Heart left ventricle (tissue), 13 donors: ENCODE measurements at regions not wholly inside any gene's neighbourhood (a gene's known extent, or its start where the extent isn't known, plus 50 kb on each side); places are given as distances from the start of the nearest gene placed in this dataset.

Source experiments
- CTCF ChIP-seq, 12 donors: fragments of 200-600 bp; sonication (generic) in 4 of 12; IDR thresholded peaks; one replicate each; pipeline versions ENCODE4 v1.5.0 to v1.8.0; 2018 to 2022; ENCODE audit warnings: antibody characterized with exemption in 12 of 12, mild to moderate bottlenecking in 5 of 12
- POLR2A ChIP-seq, 2 donors: fragments of 450-650 bp; IDR thresholded peaks; one replicate each; pipeline ENCODE4 v1.6.1; 2017; ENCODE audit warnings: antibody characterized with exemption in 2 of 2, mild to moderate bottlenecking in 2 of 2, moderate library complexity in 2 of 2
- donor health status: ischemic (EF 13 %, LVEDD 7.1; RV severe dilation, severe dysfunction).
- donor health status: DM: no; HTN: yes; CAD: no.
- donor health status: DM: no; HTN: no; CAD: no.
- donor health status: ischemic (EF 25% LVEDD 6.9; RV normal size, moderate dysfunction).
- donor health status: ischemic (EF 25% LVEDD 5.7; RV mildly dilated, moderate dysfunction).
- donor health status: ischemic (EF 35%, LVEDD 5.7; RV mildly dilated, moderate dysfunction).
- donor health status: nonischemic (EF 11% LVEDD 7.7; RV severe dilation, severe dysfunction).
- donor health status: DM: yes; HTN: yes; CAD: no.
- donor health status: PGD.
- donor health status: ischemic (EF 29% LVEDD 5.4; RV normal size, mild dysfunction).
- donor health status: nonischemic (EF 23%, LVEDD 6.1; RV moderate dilation, normal function).

DNA sequence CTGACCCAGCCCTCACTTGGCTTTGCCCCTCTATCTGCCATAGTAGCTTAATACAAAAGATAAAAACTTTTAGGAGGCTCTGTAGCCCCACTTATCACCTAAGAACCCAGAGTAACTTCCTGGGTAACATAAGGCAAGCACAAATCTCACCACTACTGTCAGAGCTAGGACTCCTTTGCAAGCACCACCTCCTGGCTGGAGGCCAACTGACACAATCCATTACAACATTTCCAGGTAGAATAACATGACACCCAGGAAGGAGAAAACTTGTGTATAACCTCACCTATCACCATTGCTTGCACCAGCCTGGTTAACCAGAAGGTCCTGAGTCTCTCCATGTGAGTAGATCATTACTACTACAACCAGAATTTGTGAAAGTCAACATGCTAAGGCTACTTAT lies 230.0 kb downstream of the TUSC7 start:
- TF ChIP-seq POLR2A (IDR thresholded peaks at IDR 0.05) (no peak), CTCF (IDR thresholded peaks at IDR 0.05) (no peak)
